ENCODE measurements at regions not wholly inside any gene's neighbourhood (a gene's known extent, or its start where the extent isn't known, plus 50 kb on each side); places are given as distances from the start of the nearest gene placed in this dataset.

DNA sequence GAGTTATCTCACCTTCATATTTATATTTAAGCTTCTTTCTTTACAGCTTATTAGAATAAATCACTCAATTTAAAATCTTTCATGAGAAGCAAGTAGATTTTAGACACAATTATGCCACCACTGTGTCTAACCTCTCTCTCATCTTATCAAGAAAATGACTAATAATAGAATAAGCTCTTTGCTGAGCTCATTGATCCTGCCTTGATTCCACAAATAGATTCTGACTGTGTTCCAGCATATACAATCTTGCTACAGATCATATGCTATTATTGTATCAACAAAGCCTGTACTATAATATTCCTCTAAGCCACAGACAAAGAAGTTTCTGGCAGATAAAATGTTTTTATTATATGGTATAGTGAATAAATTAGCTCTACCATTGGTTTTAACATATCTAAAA is 168.7 kb upstream of the GULP1 start:
- Histone ChIP-seq H3K27ac (ENCODE audit: insufficient read depth in 1 of 2, low read depth in 1 of 2, low read length in 2 of 2, poor library complexity in 1 of 2, severe bottlenecking in 2 of 2) (no peak overlapping the region), H3K4me1 (ENCODE audit: control extremely low read depth in 1 of 4, control insufficient read depth in 4 of 4, insufficient read depth in 4 of 4, low read length in 3 of 4) (no peaks in the 10 kb centered on the region), H3K27me3 (replicated peaks in 2 of 5; ENCODE audit: control insufficient read depth in 4 of 5, insufficient read depth in 5 of 5, low read length in 4 of 5) (no peaks in the 10 kb centered on the region), H3K36me3 (ENCODE audit: control insufficient read depth in 4 of 4, insufficient read depth in 4 of 4, low read length in 3 of 4) (no peaks in the 10 kb centered on the region), H3K4me3 (ENCODE audit: control insufficient read depth in 1 of 7, extremely low read depth in 1 of 7, insufficient read depth in 4 of 7, low read depth in 2 of 7, low read length in 6 of 7) (no peak overlapping the region), H3K9me3 (ENCODE audit: control extremely low read depth in 1 of 5, control insufficient read depth in 4 of 5, insufficient read depth in 2 of 5, low read depth in 1 of 5, low read length in 4 of 5) (no peaks in the 10 kb centered on the region)
- DNase-seq, result no peak
- ChIA-PET POLR2A (no interaction called here), CTCF (no interaction called here)

DNA sequence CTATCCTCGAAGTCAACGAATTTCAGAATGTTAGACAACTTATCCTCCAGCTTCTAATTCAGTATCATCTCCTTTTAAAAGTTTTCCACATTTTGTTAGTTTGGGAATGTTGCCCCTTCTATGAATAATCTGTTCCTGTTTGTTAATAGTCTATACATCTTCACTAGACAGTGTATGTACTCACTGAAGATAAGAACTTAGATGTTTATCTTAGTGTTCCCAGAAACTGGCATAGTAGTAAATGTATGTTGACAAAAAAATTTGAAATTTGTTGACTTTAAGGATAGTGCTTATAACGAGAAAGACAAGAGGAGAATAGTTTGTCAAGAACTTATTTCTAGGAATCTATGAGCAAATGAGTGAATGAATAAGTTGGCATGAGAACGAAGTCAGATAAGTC is 162.0 kb upstream of the GULP1 start:
- 100% methylated on average over 1 of the region's 4 CpGs for WGBS (ENCODE audit: insufficient coverage)

DNA sequence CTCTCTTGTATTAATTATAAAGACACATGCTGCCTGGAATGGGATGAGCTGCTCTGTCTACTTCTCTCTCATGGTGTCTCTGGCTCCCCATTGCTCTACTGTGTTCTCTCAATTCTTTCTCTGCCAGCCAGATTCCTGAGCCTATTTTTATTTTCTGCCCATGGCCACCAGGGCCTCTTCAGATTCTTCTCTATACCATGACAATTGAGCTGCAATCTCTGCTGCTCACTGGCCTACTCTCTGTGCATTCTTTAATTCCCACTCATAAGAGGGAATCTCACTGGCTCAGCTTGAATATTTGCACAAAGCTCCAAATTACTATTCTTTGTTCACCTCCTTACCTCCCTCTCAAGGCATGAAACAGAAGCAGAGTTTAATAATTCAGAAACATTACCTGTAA is 161.4 kb upstream of the GULP1 start:
- ChIA-PET CTCF (interaction anchor here (0.6 to 1.0 kb wide), 2 partner anchors 9 to 15 kb away, joined by 3 read pairs; no protein-coding TSS in a partner anchor), POLR2A (interaction anchor here (0.6 kb wide), 1 partner anchor 8 kb away, joined by 6 read pairs; no protein-coding TSS in a partner anchor)
- DNase-seq, result no peak

More for the DNA sequence above, 162.0 kb upstream of the GULP1 start:
- CTCF ChIA-PET, result interaction anchor here (0.6 kb wide), 1 partner anchor 8 kb away, joined by 3 read pairs; no protein-coding TSS in a partner anchor
- no peaks in the 10 kb centered on the region for H3K36me3 ChIP-seq (ENCODE audit: control insufficient read depth in 4 of 4, insufficient read depth in 4 of 4, low read length in 3 of 4)
- H3K9me3 ChIP-seq (ENCODE audit: control extremely low read depth in 1 of 5, control insufficient read depth in 4 of 5, insufficient read depth in 2 of 5, low read depth in 1 of 5, low read length in 4 of 5), result no peaks in the 10 kb centered on the region
- no peak overlapping the region for H3K27ac ChIP-seq (ENCODE audit: insufficient read depth in 1 of 2, low read depth in 1 of 2, low read length in 2 of 2, poor library complexity in 1 of 2, severe bottlenecking in 2 of 2)
- H3K4me3 ChIP-seq (ENCODE audit: control insufficient read depth in 1 of 7, extremely low read depth in 1 of 7, insufficient read depth in 4 of 7, low read depth in 2 of 7, low read length in 6 of 7), result no peak overlapping the region
- POLR2A ChIA-PET, result no interaction called here
- H3K4me1 ChIP-seq (ENCODE audit: control extremely low read depth in 1 of 4, control insufficient read depth in 4 of 4, insufficient read depth in 4 of 4, low read length in 3 of 4), result peaks cover 0 to 4% (median 0%) of the 10 kb centered on the region in 4 experiments
- no peak for DNase-seq
- no peaks in the 10 kb centered on the region for H3K27me3 ChIP-seq (replicated peaks in 2 of 5; ENCODE audit: control insufficient read depth in 4 of 5, insufficient read depth in 5 of 5, low read length in 4 of 5)

DNA sequence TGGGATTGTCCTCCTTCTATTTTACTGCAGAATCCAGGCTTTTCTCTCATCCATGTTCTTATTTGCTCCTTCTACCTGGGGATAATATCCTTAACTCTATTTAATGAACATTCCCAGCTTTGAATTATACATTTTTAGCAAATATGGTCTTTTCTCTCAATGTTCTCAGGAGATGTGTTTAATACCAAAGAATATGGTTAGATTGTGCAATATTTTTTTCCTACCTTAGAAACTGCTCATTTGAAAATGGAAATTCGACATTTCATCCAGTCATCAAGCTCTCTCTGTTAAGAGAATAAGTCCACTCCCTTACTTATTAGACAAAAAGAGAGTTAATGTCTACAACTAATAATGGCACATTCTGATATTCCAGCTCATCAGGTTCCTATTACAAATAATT is 160.4 kb upstream of the GULP1 start:
- Histone ChIP-seq H3K4me1 (ENCODE audit: control extremely low read depth in 1 of 4, control insufficient read depth in 4 of 4, insufficient read depth in 4 of 4, low read length in 3 of 4) (peaks cover 0 to 4% (median 0%) of the 10 kb centered on the region in 4 experiments), H3K9me3 (ENCODE audit: control extremely low read depth in 1 of 5, control insufficient read depth in 4 of 5, insufficient read depth in 2 of 5, low read depth in 1 of 5, low read length in 4 of 5) (no peaks in the 10 kb centered on the region), H3K27ac (ENCODE audit: insufficient read depth in 1 of 2, low read depth in 1 of 2, low read length in 2 of 2, poor library complexity in 1 of 2, severe bottlenecking in 2 of 2) (no peak overlapping the region), H3K36me3 (ENCODE audit: control insufficient read depth in 4 of 4, insufficient read depth in 4 of 4, low read length in 3 of 4) (no peaks in the 10 kb centered on the region), H3K4me3 (ENCODE audit: control insufficient read depth in 1 of 7, extremely low read depth in 1 of 7, insufficient read depth in 4 of 7, low read depth in 2 of 7, low read length in 6 of 7) (no peak overlapping the region), H3K27me3 (replicated peaks in 2 of 5; ENCODE audit: control insufficient read depth in 4 of 5, insufficient read depth in 5 of 5, low read length in 4 of 5) (no peaks in the 10 kb centered on the region)
- no peak for DNase-seq
- WGBS (ENCODE audit: insufficient coverage), result no CpG with 5 or more reads among the region's 1 CpG
- CTCF ChIA-PET, result interaction anchor here (0.6 kb wide), 1 partner anchor 848 kb away, joined by 5 read pairs; no protein-coding TSS in a partner anchor
- POLR2A ChIA-PET, result interaction anchor here (0.6 kb wide), 1 partner anchor 129 kb away, joined by 3 read pairs; no protein-coding TSS in a partner anchor

More for the DNA sequence above, 161.4 kb upstream of the GULP1 start:
- no peaks in the 10 kb centered on the region for H3K9me3 ChIP-seq (ENCODE audit: control extremely low read depth in 1 of 5, control insufficient read depth in 4 of 5, insufficient read depth in 2 of 5, low read depth in 1 of 5, low read length in 4 of 5)
- H3K4me3 ChIP-seq (ENCODE audit: control insufficient read depth in 1 of 7, extremely low read depth in 1 of 7, insufficient read depth in 4 of 7, low read depth in 2 of 7, low read length in 6 of 7), result no peak overlapping the region
- no peak overlapping the region for H3K27ac ChIP-seq (ENCODE audit: insufficient read depth in 1 of 2, low read depth in 1 of 2, low read length in 2 of 2, poor library complexity in 1 of 2, severe bottlenecking in 2 of 2)
- H3K36me3 ChIP-seq (ENCODE audit: control insufficient read depth in 4 of 4, insufficient read depth in 4 of 4, low read length in 3 of 4), result no peaks in the 10 kb centered on the region
- H3K4me1 ChIP-seq (ENCODE audit: control extremely low read depth in 1 of 4, control insufficient read depth in 4 of 4, insufficient read depth in 4 of 4, low read length in 3 of 4), result peaks cover 0 to 4% (median 0%) of the 10 kb centered on the region in 4 experiments
- H3K27me3 ChIP-seq (replicated peaks in 2 of 5; ENCODE audit: control insufficient read depth in 4 of 5, insufficient read depth in 5 of 5, low read length in 4 of 5), result no peaks in the 10 kb centered on the region

DNA sequence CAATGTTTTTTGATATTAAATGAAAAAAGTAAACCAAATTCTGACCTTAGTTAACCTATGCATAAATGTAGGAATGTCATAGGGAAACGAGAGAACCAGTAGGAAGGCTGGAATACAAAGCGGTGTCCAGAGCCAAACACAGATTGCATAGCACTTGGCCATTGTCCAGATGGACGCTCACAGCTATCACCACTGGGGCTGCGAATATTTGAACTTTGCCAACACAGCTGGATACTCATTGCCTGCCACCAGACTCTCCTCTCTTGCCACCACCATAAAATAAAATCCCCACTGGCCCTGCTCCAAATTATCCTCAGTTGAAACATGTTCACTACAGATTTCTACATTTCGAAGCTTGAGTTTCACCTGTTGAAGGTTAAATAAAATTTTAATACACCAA is 159.3 kb upstream of the GULP1 start:
- Histone ChIP-seq H3K27me3 (replicated peaks in 2 of 5; ENCODE audit: control insufficient read depth in 4 of 5, insufficient read depth in 5 of 5, low read length in 4 of 5) (no peaks in the 10 kb centered on the region), H3K9me3 (ENCODE audit: control extremely low read depth in 1 of 5, control insufficient read depth in 4 of 5, insufficient read depth in 2 of 5, low read depth in 1 of 5, low read length in 4 of 5) (no peaks in the 10 kb centered on the region), H3K4me1 (ENCODE audit: control extremely low read depth in 1 of 4, control insufficient read depth in 4 of 4, insufficient read depth in 4 of 4, low read length in 3 of 4) (peaks cover 0 to 4% (median 0%) of the 10 kb centered on the region in 4 experiments), H3K27ac (ENCODE audit: insufficient read depth in 1 of 2, low read depth in 1 of 2, low read length in 2 of 2, poor library complexity in 1 of 2, severe bottlenecking in 2 of 2) (no peak overlapping the region), H3K4me3 (ENCODE audit: control insufficient read depth in 1 of 7, extremely low read depth in 1 of 7, insufficient read depth in 4 of 7, low read depth in 2 of 7, low read length in 6 of 7) (no peak overlapping the region), H3K36me3 (ENCODE audit: control insufficient read depth in 4 of 4, insufficient read depth in 4 of 4, low read length in 3 of 4) (no peaks in the 10 kb centered on the region)
- ChIA-PET POLR2A (no interaction called here), CTCF (no interaction called here)
- no peak for DNase-seq
- WGBS (ENCODE audit: insufficient coverage), result 100% methylated on average over 4 of the region's 5 CpGs

DNA sequence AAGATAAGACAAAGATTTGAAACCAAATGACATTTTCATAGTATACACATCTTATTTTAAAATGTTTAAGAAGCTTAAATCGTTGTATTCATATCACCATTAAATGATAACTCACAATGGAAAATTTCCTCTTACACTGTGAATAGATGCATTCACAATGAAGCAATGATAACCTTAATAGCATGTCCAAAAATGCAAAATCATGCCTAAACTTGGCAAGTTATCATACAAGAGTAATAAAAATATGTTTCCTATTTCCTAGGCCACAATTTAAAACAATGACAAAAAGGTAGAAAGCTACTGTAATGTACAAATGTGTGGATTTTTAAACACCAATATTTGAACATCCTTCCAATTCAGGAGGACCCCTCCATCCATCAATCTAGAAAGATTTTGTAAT is 157.4 kb upstream of the GULP1 start:
- H3K36me3 ChIP-seq (ENCODE audit: control insufficient read depth in 4 of 4, insufficient read depth in 4 of 4, low read length in 3 of 4), result no peaks in the 10 kb centered on the region
- ChIA-PET POLR2A (no interaction called here), CTCF (interaction anchor here (0.6 kb wide), 1 partner anchor 255 kb away, joined by 5 read pairs; no protein-coding TSS in a partner anchor)
- no peak overlapping the region for H3K4me3 ChIP-seq (ENCODE audit: control insufficient read depth in 1 of 7, extremely low read depth in 1 of 7, insufficient read depth in 4 of 7, low read depth in 2 of 7, low read length in 6 of 7)
- no peak overlapping the region for H3K27ac ChIP-seq (ENCODE audit: insufficient read depth in 1 of 2, low read depth in 1 of 2, low read length in 2 of 2, poor library complexity in 1 of 2, severe bottlenecking in 2 of 2)
- H3K4me1 ChIP-seq (ENCODE audit: control extremely low read depth in 1 of 4, control insufficient read depth in 4 of 4, insufficient read depth in 4 of 4, low read length in 3 of 4), result peaks cover 0 to 4% (median 0%) of the 10 kb centered on the region in 4 experiments
- DNase-seq, result peak in 2 of 3 donors; percentile 28 to 40
- no peaks in the 10 kb centered on the region for H3K9me3 ChIP-seq (ENCODE audit: control extremely low read depth in 1 of 5, control insufficient read depth in 4 of 5, insufficient read depth in 2 of 5, low read depth in 1 of 5, low read length in 4 of 5)
- WGBS (ENCODE audit: insufficient coverage), result no CpG with 5 or more reads among the region's 1 CpG
- no peaks in the 10 kb centered on the region for H3K27me3 ChIP-seq (replicated peaks in 2 of 5; ENCODE audit: control insufficient read depth in 4 of 5, insufficient read depth in 5 of 5, low read length in 4 of 5)

DNA sequence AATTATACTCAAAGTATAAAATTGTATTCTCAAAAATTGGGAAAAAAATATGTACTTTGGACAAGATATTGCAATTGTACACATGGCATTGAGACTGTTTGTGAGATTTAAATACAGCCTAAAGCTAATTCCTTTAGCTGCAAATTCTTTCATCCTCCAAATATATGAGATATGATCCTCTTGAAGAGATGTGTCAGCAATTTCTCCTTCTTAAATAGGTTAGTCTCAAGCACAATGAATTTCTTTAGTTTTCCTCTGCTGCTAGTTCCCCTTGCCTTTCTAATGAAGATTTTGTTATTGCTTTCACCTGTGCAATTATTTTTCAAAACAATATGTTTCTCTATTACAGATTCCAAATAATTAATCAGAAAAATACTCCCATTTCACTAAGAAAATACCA is 153.4 kb upstream of the GULP1 start:
- no peaks in the 10 kb centered on the region for H3K27me3 ChIP-seq (replicated peaks in 2 of 5; ENCODE audit: control insufficient read depth in 4 of 5, insufficient read depth in 5 of 5, low read length in 4 of 5)
- H3K9me3 ChIP-seq (ENCODE audit: control extremely low read depth in 1 of 5, control insufficient read depth in 4 of 5, insufficient read depth in 2 of 5, low read depth in 1 of 5, low read length in 4 of 5), result no peaks in the 10 kb centered on the region
- no peak overlapping the region for H3K27ac ChIP-seq (ENCODE audit: insufficient read depth in 1 of 2, low read depth in 1 of 2, low read length in 2 of 2, poor library complexity in 1 of 2, severe bottlenecking in 2 of 2)
- no peak overlapping the region for H3K4me3 ChIP-seq (ENCODE audit: control insufficient read depth in 1 of 7, extremely low read depth in 1 of 7, insufficient read depth in 4 of 7, low read depth in 2 of 7, low read length in 6 of 7)
- H3K36me3 ChIP-seq (ENCODE audit: control insufficient read depth in 4 of 4, insufficient read depth in 4 of 4, low read length in 3 of 4), result no peaks in the 10 kb centered on the region
- DNase-seq, result no peak
- peaks cover 0 to 4% (median 0%) of the 10 kb centered on the region in 4 experiments for H3K4me1 ChIP-seq (ENCODE audit: control extremely low read depth in 1 of 4, control insufficient read depth in 4 of 4, insufficient read depth in 4 of 4, low read length in 3 of 4)
- CTCF ChIA-PET, result no interaction called here
- POLR2A ChIA-PET, result no interaction called here
